ENCODE measurements at regions not wholly inside any gene's neighbourhood (a gene's known extent, or its start where the extent isn't known, plus 50 kb on each side); places are given as distances from the start of the nearest gene placed in this dataset.
A peak's percentile ranks its signal among the peaks of the same experiment; 100 is the strongest.

DNA sequence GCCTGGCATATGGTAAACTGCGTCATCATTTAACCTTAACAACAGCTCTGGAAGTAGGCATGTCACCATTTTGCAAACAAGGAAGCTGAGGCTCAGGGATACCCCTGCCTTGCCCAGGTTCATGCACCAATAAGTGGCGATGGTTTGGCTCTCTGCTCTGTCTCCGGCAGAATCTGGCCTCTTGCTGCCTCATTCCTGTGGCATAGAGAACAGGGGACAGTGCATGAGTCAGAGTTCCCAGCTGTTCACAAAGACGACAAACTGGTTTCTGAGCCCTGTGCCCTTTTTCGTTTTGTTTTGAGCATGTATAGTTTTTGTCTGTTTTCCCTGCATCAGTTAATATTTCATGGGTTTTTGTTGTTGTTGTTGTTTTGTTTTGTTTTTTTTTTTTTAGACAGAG lies 236.8 kb downstream of the OPA1 start:
- no peak for DNase-seq

- peak; percentile 96 for DNase-seq
These were observed 237.8 kb downstream of the OPA1 start for GRCh38 chr3:193830791-193831191.

DNA sequence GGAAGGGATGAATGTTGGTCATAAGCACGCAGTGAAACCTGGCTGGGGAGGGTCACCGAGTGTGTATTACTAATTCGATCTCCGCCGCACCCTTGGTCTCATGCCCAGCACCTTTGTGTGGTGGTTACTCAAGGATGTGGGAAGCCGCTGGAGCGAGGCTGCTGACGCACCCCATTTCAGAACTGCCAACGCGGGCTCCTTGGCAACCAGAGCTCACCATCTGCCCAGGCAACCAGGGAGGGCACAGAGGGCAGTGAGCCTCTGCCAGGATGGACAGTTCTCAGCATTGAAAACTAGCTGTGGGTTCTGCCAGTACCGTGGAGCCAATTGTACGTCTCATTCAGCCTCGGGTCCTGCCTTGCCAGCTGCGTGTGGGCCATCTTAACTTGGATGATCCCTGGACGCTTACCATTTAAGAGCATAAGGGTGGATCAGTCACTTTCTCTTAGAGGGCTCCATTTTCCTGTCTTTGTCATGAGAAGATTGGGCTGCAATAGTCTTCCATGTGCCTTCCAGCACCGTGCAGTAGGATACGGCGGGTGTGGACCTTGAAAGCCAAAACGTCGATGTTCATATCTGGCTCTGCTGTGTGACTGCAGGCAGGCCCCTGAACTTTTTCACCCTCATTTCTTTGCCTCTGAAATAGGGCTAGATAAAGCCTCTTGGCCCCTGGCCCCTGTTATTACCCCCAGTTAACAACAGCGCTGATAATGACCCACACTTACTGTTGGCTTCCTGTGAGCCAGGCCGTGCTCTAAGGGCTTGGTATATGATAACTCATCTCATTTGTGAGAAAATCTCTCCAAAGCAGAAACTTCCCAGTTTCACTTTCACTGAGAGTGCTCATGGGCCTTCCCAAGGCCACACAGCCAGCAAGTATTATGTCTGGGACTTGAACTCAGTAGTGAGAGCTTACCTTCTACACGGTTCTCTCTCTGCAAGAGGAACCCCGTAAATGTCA lies 238.8 kb downstream of the OPA1 start:
- DNase-seq: peak; percentile 82

DNA sequence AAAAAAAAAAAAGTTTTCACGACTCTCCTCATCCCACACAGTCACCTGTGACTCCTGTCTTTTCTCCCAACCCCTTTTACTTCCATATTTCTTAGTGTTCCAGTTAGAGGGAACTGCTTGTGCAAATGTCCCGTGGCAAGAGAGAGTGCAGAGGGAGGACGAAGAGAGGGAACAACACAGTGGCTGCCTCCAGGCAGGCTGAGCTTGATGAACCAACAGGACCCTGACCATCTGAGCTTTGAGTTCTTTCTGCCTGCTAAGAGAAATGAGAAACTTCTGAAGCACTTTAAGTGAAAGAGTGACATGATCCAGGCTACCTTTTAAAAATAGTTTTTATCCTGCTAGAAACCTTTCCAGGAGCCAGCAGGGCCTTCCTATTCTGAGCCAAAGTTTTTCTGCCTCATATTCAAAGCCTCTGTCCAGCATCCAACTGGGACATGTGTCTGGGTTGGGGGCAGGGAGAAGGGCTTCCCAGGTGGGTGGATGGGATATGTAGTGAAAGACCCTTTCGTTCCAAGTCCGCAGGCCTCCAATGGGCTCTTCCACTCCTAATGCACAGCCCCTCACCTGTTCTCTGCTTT lies 239.9 kb downstream of the OPA1 start:
- no peak for DNase-seq

GRCh38 chr3:193833592-193833991 lies 240.6 kb downstream of the OPA1 start:
- DNase-seq: no peak

DNA sequence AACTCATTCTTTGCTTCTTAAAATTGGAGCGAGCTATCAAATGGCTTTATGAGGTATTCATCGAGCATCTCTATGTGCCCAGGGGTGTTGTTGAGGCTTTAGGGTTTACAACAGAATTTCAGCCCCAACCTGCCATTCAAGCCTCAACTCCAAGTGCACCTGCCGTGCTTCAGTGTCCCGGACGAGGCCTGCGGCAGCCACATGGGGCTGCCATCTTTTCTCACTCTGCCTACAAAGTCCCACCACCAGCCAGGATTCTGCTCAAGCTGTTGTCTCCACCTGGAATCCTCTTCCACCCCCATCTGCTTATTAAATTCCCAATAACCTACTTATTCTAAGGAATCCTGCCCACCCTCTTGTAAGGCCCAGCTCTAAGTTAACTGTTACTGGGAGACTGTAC lies 242.4 kb downstream of the OPA1 start:
- DNase-seq: no peak

GRCh38 chr3:193836511-193836910 lies 243.5 kb downstream of the OPA1 start:
- no peak for DNase-seq

GRCh38 chr3:193836918-193837317 lies 243.9 kb downstream of the OPA1 start:
- no peak for DNase-seq

DNA sequence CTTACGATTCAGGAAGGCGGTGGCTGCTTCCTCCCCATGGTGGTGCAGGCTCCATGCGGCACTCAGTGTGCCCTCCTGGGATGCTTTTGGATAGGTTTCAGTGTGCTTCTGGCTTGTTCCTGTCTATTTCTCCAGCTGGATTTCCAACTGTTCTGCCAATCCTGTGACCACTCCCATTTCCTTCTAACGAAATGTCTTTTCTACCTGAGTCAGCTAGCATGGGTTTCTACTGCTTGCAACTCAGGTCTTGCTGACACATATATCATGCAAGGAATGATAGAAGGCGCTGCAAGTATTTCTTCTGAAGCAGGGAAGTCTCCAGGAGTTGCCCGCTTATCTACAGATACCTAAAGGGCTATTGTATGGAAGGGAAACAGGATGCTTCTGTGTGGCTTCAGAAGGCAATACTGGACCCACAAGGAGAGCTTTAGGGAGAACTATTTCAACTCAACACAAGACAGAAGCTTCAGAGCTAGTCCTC lies 244.4 kb downstream of the OPA1 start:
- no peak for DNase-seq

DNA sequence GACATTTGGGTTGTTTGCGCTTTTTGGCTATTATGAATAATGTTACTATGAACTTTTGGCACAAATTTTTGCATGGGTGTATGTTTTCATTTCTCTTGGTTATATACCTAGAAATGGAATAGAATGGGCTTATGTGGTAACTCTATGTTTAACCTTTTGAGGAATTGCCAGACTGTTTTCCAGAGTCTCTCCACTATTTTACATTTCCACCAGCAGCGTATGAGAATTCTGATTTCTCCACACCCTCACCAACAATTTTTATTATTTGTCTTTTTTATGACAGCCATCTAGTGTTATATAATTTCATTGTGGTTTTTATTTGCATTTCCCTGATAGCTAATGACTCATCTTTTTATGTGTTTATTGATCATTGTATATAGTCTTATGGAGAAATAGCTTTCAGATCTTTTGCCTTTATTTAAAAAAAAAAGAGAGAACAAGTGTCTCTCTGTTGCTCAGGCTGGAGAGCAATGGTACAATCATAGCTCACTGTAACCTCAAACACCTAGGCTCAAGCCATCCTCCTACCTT lies 247.2 kb downstream of the OPA1 start:
- no peak for DNase-seq

GRCh38 chr3:193841581-193841980 lies 248.6 kb downstream of the OPA1 start:
- DNase-seq: no peak

DNA sequence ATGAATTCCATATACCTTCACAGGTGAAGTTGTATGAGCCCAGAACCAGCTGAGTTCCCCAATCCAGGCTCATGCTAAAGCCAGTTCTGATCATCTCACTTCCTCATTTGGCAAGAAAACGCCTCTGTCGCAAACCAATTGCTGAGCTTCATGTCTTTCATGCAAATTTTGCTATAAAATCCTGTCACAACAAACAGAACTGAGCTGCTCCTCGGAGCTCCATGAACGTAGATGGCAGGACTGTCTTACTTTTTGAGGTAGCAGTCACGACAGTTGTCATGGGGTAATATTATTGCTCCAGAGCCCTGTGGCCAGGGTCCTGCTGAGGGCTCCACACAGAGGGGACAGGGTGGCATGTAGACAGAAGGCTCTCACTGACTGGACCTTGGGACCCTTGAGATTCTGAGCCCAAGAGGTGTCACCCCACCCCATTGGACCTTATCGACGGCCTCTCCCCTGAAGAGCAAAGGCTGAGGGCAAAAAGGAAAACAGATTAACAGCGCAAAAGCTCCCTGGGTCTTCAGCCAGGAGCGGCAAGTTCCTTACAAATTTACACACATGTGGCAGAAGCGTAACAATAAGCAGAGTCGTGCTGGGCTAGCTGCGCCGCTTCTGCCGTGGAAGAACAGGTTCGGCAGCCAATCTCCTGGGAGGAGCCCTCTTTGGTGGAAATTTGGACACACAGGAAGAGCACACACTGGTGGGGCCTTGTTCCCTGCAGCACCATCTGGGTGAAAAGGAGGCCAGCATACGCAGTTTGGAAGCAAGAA lies 249.2 kb downstream of the OPA1 start:
- no peak for DNase-seq

DNA sequence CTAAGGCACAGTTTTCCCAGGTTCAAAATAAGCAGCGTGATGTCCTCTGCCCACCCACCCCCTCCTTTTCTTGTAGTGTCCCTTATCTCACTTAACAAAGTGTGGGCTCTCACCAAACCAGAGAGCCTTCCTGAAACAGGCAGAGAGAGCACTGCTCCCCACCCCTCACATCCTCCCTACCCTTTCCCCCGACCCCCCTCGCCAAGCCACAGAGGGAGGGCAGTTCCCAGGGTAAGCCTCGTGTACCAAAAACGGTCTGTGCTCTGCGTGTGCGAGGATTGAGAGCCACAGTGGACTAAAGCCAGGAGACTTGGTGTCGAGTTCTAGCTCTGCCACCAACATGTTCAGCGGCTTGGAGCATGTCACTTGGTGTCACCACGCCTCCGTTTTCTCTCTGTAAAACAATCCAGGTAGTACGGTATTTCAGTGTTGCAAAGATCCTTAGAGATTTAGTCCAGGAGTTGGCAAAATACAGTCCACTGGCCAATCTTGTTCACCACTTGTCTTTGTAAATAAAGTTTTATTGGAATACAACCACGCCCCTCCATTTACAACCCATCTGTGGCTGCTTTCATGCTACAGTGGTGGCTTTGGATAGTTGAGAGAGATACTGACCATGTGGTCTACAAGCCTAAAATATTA lies 249.9 kb downstream of the OPA1 start:
- no peak for DNase-seq

GRCh38 chr3:193843474-193844301 lies 250.7 kb downstream of the OPA1 start:
- no peak for DNase-seq

DNA sequence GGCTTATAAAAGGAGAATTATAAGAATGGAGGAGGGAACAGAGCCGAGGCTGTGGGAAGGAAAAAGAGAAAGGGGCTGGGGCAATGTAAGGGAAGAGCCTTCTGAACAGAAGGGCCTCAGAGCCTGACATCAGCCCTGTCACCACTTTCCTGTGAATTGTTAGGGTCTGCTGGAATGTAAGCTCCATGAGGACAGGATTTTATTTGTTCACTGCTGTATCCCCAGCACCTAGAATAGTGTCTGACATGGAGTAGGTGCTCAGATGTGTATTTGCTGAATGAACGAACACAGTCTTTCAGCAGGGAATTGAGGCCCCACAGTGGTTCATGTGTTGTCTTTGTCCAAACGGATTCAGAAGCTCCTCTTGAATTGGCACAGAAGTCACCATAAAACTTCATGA lies 251.5 kb downstream of the OPA1 start:
- DNase-seq: no peak

DNA sequence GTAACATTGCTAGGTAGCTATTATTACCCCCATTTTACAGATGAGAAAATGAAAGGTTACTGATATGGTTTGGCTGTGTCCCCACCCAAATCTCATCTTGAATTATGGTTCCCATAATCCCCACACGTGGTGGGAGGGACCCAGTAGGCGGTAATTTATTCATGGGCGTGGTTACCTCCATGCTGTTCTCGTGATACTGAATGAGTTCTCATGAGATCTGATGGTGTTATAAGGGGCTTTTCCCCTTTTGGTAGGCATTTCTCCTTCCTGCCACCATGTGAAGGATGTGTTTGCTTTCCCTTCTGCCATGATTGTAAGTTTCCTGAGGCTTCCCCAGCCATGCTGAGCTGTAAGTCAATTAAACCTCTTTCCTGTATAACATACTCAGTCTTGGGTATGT lies 252.1 kb downstream of the OPA1 start:
- no peak for DNase-seq

GRCh38 chr3:193846569-193846968 lies 253.6 kb downstream of the OPA1 start:
- no peak for DNase-seq

GRCh38 chr3:193847402-193847801 lies 254.4 kb downstream of the OPA1 start:
- no peak for DNase-seq

GRCh38 chr3:193848547-193848946 lies 255.5 kb downstream of the OPA1 start:
- no peak for DNase-seq

DNA sequence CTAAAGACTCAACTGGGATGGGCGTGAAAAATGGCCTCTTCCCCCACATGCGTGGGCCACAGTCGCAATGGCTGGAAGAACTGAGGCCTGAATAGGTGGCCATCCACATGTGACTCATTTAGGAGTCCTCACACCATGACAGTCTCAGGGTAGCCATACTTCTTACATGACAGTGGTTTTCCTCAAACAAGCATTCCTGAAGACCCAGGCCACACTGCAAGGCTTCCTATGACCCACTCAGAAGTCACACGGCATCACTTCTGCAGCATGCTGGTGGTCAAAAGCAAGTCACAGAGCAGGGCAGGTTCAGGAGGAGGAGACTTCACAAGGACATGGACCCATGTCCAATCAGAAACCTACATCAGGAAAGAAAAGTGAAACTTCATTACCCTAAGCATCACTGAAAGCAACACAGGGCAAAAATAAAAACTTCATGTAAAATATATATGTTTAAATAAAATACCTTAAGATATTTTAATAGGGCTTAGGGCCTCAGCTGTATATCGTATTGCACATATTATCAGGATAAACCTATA lies 257.1 kb downstream of the OPA1 start:
- DNase-seq: no peak

GRCh38 chr3:193851428-193851847 lies 258.4 kb downstream of the OPA1 start:
- no peak for DNase-seq

All from DMS153 (cell line).